C4-2B (cell line): ENCODE measurements at regions not wholly inside any gene's neighbourhood (a gene's known extent, or its start where the extent isn't known, plus 50 kb on each side); places are given as distances from the start of the nearest gene placed in this dataset.

Source experiments
- CTCF ChIP-seq: fragments of 450-650 bp; conservative IDR thresholded peaks from 2 replicates; pipeline ENCODE4 v1.5.1; 2017; ENCODE audit warnings: mild to moderate bottlenecking
- ZFX ChIP-seq: fragments of 450-650 bp; IDR thresholded peaks from 2 replicates; pipeline ENCODE4 v1.6.1; 2017

DNA sequence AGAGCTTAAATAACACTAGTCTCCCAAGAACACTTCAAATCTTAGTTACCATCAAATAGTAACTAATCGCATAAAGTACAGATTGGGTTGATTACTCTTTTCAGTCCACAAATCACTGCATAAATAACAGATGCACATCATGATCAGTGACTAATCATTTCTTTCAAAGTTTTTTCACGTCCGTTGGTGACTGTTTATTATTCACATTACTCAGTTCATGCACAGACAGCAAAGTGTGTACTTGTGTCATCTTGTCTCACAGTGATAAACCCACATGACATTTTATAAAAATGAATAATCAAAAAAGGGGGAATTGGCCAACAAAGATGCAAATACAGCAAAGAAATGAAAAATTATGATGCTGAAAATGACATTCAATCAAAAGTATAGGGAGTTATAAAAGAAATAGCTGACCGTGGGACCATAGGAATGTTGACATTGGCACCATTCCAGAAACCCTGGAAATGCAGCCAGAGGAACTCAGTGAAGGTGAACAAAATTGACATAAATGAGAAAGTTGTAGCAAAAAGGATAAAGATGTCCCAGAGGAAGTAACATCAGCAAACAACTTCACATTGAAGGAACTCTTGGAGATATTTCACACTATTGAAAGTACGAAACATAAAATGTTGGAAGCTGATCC is 161.5 kb downstream of the SOX3 start:
- TF ChIP-seq CTCF (no peak), ZFX (no peak)
